Activated naive CD4-positive, alpha-beta T cell treated with anti-CD3 and anti-CD28 coated beads, Interleukin-2, amount 10 ng/mL, durations not matched to agents 7 days and 5 days (primary cell): ENCODE measurements at regions not wholly inside any gene's neighbourhood (a gene's known extent, or its start where the extent isn't known, plus 50 kb on each side); places are given as distances from the start of the nearest gene placed in this dataset.

ENCODE experiments used
- CTCF ChIA-PET: fragments of 350-600 bp; sonication (Branson Sonifier 250); formaldehyde crosslinking; loops from one replicate; lab custom pipeline; 2021; ENCODE audit warnings: antibody characterized with exemption; lab: Charles Lee
- DNase-seq: peaks from one replicate; pipeline ENCODE4 v3.0.0-alpha.2; 2020
- H3K27ac Mint-ChIP-seq: one replicate; pipeline ENCODE4 v1.8.0; 2021; ENCODE audit warnings: mild to moderate bottlenecking, moderate library complexity, mixed read lengths
- H3K27me3 Mint-ChIP-seq: one replicate; pipeline ENCODE4 v1.8.0; 2021; ENCODE audit warnings: mild to moderate bottlenecking, mixed read lengths
- H3K36me3 Mint-ChIP-seq: one replicate; pipeline ENCODE4 v1.8.0; 2021; ENCODE audit warnings: mixed read lengths
- H3K4me1 Mint-ChIP-seq: one replicate; pipeline ENCODE4 v1.8.0; 2021; ENCODE audit warnings: mixed read lengths
- H3K4me3 Mint-ChIP-seq: one replicate; pipeline ENCODE4 v1.8.0; 2021; ENCODE audit warnings: mild to moderate bottlenecking, moderate library complexity, mixed read lengths
- H3K9me3 Mint-ChIP-seq: one replicate; pipeline ENCODE4 v1.8.0; 2021; ENCODE audit warnings: mixed read lengths

DNA sequence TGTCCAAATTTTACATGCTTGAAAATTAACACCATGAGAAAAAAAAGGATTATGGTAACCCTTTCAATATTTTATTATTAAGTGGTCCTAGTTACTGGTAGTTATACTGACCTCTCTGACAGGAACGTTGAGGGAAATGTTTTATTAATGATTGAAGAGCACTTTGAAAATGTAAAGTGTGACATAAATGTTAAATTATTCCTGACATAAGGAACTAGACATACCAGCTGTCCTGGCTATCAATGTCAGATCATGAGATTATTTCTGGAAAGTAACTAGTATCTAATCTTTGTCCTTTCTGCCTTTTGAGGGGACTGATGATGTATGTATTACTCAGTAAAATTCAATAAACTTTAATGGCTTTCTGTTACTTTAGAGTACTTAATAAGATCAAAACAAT lies 1538.5 kb upstream of the CDH6 start:
- Mint-ChIP-seq H3K36me3 (no peaks in the 10 kb centered on the region), H3K27ac (no peak overlapping the region), H3K27me3 (no peaks in the 10 kb centered on the region), H3K9me3 (peaks cover 10% of the 10 kb centered on the region), H3K4me3 (no peak overlapping the region), H3K4me1 (no peaks in the 10 kb centered on the region)
- CTCF ChIA-PET: no interaction called here
- no peak for DNase-seq

DNA sequence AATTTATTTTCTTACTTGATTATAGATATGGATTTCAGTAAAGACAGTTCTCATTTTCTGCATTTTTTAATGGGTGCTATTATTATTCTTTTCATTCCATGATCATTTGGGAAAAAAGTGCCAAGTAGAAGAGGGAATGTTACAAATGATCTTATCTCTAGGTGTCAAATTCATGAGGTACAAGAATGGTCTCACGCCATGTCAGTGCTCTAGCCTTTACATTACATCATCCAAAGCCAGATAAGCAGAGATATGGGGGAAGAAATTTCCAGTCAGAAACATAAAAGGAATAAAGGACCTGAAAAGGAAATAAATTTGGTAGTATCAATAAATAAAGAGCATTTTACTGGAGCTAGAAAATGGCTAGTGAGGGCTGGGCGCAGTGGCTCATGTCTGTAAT lies 1544.2 kb upstream of the CDH6 start:
- Mint-ChIP-seq H3K27me3 (no peaks in the 10 kb centered on the region), H3K27ac (no peak overlapping the region)
- no peak for DNase-seq

DNA sequence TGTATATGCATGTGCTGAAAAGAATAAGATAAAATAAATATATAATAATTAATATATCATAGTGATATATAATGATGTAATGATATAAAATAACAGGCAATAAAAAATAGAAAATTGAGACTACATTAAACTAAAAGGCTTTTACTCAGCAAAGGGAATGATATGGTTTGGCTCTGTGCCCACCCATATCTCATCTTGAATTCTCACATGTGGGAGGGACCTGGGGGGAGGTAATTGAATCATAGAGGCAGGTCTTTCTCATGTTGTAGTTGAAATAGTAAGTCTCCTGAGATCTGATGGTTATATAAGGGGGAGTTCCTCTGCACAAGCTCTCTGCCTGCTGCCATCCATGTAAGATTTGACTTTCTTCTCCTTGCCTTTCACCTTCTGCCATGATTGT lies 1550.9 kb upstream of the CDH6 start:
- Mint-ChIP-seq H3K4me1 (no peaks in the 10 kb centered on the region), H3K27me3 (no peaks in the 10 kb centered on the region), H3K27ac (no peak overlapping the region), H3K36me3 (no peaks in the 10 kb centered on the region), H3K9me3 (peaks cover 8% of the 10 kb centered on the region), H3K4me3 (no peak overlapping the region)
- CTCF ChIA-PET: no interaction called here
- DNase-seq: no peak

More for the DNA sequence above, 1544.2 kb upstream of the CDH6 start:
- H3K9me3 Mint-ChIP-seq: peaks cover 7% of the 10 kb centered on the region
- H3K4me3 Mint-ChIP-seq: no peak overlapping the region
- no peaks in the 10 kb centered on the region for H3K36me3 Mint-ChIP-seq
- no peaks in the 10 kb centered on the region for H3K4me1 Mint-ChIP-seq
- CTCF ChIA-PET: no interaction called here

DNA sequence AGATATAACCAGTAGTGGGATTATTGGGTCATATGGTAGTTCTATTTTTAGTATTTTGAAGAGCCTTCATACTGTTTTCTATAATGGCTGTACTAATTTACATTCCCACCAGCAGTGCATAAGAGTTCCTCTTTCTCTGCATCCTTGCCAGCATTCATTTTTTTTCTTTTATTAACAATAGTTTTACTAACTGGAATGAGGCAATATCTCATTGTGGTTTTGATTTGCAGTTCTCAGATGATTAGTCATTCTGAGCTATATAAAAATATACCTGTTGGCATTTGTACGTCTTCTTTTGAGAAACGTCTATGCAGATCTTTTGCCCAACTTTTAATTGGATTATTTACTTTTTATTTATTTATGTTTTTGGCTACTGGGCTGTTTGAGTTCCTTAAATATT lies 1579.3 kb upstream of the CDH6 start:
- no peak for DNase-seq
- H3K36me3 Mint-ChIP-seq: no peaks in the 10 kb centered on the region
- no peak overlapping the region for H3K4me3 Mint-ChIP-seq
- CTCF ChIA-PET: no interaction called here
- H3K27me3 Mint-ChIP-seq: no peaks in the 10 kb centered on the region
- no peaks in the 10 kb centered on the region for H3K4me1 Mint-ChIP-seq
- H3K9me3 Mint-ChIP-seq: peaks cover 24% of the 10 kb centered on the region
- no peak overlapping the region for H3K27ac Mint-ChIP-seq

DNA sequence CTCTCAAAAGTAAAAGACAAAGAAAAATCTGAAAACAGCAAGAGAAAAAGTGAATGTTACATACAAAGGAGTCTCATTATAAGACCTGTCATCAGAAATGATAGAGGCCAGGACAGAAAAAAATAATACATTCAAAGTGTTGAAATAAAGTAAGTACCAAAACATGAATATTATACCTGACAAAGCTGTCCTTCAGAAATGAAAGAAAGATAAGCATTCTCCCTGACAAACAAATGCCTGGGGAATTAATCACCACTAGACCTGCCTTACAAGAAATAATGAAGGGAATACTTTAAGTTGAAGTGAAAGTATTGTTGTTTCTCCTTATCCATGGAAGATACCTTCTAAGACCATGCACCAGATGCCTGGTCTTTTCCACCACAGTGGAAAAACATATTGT lies 1605.2 kb upstream of the CDH6 start:
- no peak overlapping the region for H3K27ac Mint-ChIP-seq
- H3K27me3 Mint-ChIP-seq: no peaks in the 10 kb centered on the region
- CTCF ChIA-PET: no interaction called here

DNA sequence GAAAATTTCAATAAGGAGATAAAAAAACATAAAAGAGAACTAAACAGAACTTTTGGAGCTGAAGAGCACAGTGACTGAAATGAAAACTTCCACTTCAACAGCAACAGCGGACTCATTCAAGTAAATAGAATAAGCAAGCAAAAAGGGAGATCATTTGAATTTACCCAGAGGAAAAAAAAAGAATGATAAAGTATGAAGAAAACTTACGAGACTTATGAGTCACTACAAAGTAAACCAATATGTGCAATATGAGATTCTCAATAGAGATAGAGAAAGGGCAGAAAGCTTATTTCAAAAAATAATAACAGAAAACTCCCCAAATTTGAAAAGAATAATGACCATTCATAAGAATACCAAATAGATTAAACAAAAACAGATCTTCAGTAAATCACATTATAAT lies 1605.7 kb upstream of the CDH6 start:
- Mint-ChIP-seq H3K27ac (no peak overlapping the region), H3K27me3 (no peaks in the 10 kb centered on the region), H3K4me3 (no peak overlapping the region), H3K4me1 (no peaks in the 10 kb centered on the region), H3K36me3 (no peaks in the 10 kb centered on the region), H3K9me3 (peaks cover 10% of the 10 kb centered on the region)
- CTCF ChIA-PET: no interaction called here
- DNase-seq: no peak

More for the DNA sequence above, 1605.2 kb upstream of the CDH6 start:
- H3K4me1 Mint-ChIP-seq: no peaks in the 10 kb centered on the region
- no peaks in the 10 kb centered on the region for H3K36me3 Mint-ChIP-seq
- no peak overlapping the region for H3K4me3 Mint-ChIP-seq
- DNase-seq: no peak
- peaks cover 10% of the 10 kb centered on the region for H3K9me3 Mint-ChIP-seq

DNA sequence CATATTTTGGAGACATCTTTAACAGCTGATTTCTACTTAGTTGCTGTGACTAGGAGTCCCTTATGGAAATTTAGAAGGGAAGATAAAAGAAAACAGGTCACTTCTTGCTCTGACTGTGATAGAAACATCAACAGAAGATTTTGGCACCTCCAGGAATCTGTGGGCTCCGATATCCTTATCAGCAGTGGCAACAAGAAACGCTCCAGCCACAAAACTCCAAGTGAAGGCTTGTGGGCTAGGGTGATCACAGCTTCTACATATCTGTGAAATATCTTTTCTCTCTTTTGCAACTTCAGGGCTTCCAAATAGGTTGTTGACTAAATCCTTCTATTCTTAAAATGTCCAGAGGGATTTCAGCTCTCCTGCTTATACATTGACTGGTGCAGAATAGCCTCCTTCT lies 1625.5 kb upstream of the CDH6 start:
- no peaks in the 10 kb centered on the region for H3K27me3 Mint-ChIP-seq
- H3K4me3 Mint-ChIP-seq: no peak overlapping the region
- CTCF ChIA-PET: no interaction called here
- DNase-seq: no peak
- H3K27ac Mint-ChIP-seq: no peak overlapping the region
- H3K9me3 Mint-ChIP-seq: peaks cover 8% of the 10 kb centered on the region
- H3K4me1 Mint-ChIP-seq: no peaks in the 10 kb centered on the region
- no peaks in the 10 kb centered on the region for H3K36me3 Mint-ChIP-seq

DNA sequence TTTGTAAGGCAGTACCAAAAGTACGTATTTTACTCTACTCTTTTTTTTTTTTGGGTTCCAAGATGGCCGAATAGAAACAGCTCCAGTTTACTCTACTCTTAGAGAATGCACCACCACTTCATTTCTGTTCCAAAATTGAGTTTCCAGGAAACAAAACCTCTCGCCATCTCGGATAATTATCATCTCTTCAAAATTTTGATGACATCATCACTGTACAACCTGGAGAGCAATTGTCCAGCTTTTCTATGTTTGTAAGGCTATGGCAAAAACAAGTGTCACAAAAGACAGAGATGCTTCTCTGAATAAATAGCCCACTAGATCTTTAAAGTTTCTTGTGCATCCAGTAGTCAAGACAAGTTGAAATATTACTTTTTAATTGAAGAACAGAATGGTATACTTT lies 1631.9 kb upstream of the CDH6 start:
- CTCF ChIA-PET: no interaction called here
- DNase-seq: no peak
- no peaks in the 10 kb centered on the region for H3K4me1 Mint-ChIP-seq
- H3K4me3 Mint-ChIP-seq: no peak overlapping the region
- no peak overlapping the region for H3K27ac Mint-ChIP-seq
- no peaks in the 10 kb centered on the region for H3K36me3 Mint-ChIP-seq
- no peaks in the 10 kb centered on the region for H3K27me3 Mint-ChIP-seq
- no peaks in the 10 kb centered on the region for H3K9me3 Mint-ChIP-seq

DNA sequence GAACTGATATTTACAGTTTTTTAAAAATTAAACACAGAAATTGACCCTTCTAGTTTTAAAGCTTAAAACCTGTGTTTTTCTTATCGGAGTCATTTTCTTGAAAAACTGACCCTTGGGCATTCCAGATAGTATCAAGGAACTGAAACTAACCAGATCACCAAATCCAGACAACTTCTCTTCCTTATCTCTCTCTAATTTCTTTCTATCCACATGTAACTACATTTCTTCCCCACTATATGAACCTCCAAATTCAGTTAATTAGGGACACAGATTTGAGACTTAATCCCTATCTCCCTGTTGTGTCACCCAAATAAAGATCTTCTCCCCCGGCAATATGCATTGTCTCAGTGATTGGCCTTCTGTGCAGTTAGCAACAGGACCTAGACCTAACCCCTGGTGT lies 1643.0 kb upstream of the CDH6 start:
- Mint-ChIP-seq H3K4me3 (no peak overlapping the region), H3K36me3 (no peaks in the 10 kb centered on the region), H3K27me3 (no peaks in the 10 kb centered on the region), H3K27ac (no peak overlapping the region), H3K9me3 (peaks cover 18% of the 10 kb centered on the region), H3K4me1 (no peaks in the 10 kb centered on the region)
- CTCF ChIA-PET: no interaction called here
- DNase-seq: no peak

DNA sequence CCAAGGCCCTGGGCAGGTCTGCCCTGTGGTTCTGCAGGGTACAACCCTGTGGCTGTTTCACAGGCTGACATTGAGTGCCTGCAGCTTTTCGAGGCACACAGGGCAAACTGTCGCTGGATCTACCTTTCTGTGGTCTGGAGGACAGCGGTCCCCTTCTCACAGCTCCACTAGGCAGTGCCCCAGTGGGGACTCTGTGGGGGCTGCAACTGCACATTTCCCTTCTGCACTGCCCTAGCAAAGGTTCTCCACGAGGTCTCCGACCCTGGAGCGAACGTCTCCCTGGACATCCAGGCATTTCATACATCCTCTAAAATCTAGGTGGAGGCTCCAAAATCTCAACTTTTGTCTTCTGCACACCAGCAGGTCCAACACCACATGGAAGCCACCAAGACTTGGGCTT lies 1645.2 kb upstream of the CDH6 start:
- Mint-ChIP-seq H3K27me3 (no peaks in the 10 kb centered on the region), H3K9me3 (peaks cover 22% of the 10 kb centered on the region), H3K27ac (no peak overlapping the region), H3K4me1 (no peaks in the 10 kb centered on the region), H3K36me3 (no peaks in the 10 kb centered on the region), H3K4me3 (no peak overlapping the region)
- CTCF ChIA-PET: no interaction called here
- DNase-seq: no peak

DNA sequence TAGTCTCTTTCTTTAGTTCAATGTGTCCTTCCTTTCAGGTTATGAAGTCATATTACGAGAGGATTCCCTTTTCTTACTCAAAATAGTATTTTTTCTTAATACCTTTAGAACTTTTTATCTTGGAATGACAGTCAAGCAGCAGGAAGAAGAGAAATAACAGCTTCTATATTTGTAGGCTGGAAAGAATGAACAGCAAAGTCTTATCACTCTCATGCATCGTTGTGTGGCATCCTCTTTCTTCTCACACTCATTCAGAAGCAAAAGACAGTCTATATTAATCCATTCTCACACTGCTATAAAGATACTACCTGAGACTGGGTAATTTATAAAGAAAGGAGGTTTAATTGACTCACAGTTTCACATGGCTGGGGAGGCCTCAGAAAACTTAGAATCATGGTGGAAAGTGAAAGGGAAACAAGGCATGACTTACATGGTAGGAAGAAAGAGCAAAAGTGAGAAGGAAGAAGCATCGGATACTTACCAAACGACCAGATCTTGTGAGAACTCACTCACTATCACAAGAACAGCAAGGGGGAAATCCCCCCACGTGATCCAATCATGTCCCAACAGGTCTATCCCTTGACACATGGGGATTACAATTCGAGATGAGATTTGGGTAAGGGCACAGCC lies 1646.1 kb upstream of the CDH6 start:
- CTCF ChIA-PET: no interaction called here
- H3K27me3 Mint-ChIP-seq: no peaks in the 10 kb centered on the region
- no peaks in the 10 kb centered on the region for H3K4me1 Mint-ChIP-seq
- no peak for DNase-seq
- H3K27ac Mint-ChIP-seq: no peak overlapping the region
- H3K4me3 Mint-ChIP-seq: no peak overlapping the region
- no peaks in the 10 kb centered on the region for H3K36me3 Mint-ChIP-seq
- peaks cover 23% of the 10 kb centered on the region for H3K9me3 Mint-ChIP-seq

DNA sequence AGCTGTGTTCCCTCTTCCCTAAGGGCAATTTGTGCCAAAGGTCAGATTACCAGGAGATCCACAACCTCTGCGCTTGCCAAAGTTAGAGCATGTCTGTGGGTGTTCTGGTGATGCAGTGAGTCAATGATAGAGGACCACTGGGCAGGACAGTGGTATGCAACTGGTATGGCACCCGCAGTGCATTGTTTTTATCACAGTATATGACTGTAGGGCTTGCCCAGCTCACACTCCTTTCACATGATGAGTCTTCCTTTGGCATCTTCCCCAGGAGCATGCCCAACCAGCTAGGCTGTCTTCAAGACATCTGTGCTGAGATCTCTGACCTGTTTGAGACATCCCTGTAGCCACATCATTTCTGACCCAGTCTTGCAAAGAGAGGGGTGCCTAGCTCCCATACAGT lies 1650.0 kb upstream of the CDH6 start:
- Mint-ChIP-seq H3K4me1 (no peaks in the 10 kb centered on the region), H3K27me3 (no peaks in the 10 kb centered on the region), H3K27ac (no peak overlapping the region), H3K9me3 (peaks cover 19% of the 10 kb centered on the region), H3K36me3 (no peaks in the 10 kb centered on the region), H3K4me3 (no peak overlapping the region)
- DNase-seq: no peak
- CTCF ChIA-PET: no interaction called here

DNA sequence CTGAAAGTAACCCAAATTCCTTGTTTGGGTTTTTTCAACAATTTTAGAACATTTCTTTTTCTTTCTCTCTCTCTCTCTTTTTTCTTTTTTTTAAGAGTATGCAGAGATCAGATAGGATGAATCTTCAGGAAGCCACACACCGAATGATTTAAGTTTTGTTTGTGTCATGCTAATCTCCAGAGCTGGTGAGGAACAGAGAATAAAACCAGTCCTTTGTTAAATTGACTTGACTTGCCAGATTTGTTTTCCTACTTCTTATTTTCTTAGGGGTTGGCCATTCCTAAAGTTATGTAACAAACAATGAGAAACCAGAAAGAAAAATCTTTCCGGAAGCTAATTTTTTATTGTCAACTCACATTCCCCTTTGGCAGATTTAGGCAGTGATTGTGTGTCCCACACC lies 1669.3 kb upstream of the CDH6 start:
- DNase-seq: no peak
- no peak overlapping the region for H3K27ac Mint-ChIP-seq
- H3K27me3 Mint-ChIP-seq: no peaks in the 10 kb centered on the region
- CTCF ChIA-PET: no interaction called here
- no peaks in the 10 kb centered on the region for H3K36me3 Mint-ChIP-seq
- no peaks in the 10 kb centered on the region for H3K4me1 Mint-ChIP-seq
- H3K9me3 Mint-ChIP-seq: peaks cover 9% of the 10 kb centered on the region
- H3K4me3 Mint-ChIP-seq: no peak overlapping the region

DNA sequence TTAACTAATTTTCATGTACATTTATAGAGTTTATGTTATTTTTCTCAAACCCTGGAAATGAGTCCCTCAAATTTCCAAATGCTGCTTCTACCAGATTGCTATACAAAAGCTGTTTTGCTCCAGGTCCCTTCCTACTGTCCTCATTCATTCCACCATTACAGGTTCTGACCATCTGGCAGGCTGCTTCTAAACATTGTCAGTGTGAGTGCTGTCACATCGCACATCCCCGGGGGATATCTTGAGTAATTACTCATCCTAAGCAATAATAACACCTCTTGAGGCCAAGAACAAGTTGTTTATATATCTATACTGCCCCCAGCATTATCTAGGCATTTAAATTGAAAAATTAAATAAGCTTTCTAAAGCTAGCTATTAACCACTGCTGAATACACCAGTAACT lies 1675.3 kb upstream of the CDH6 start:
- Mint-ChIP-seq H3K36me3 (no peaks in the 10 kb centered on the region), H3K9me3 (peaks cover 5% of the 10 kb centered on the region), H3K4me3 (no peak overlapping the region), H3K4me1 (no peaks in the 10 kb centered on the region), H3K27ac (no peak overlapping the region), H3K27me3 (no peaks in the 10 kb centered on the region)
- no peak for DNase-seq
- CTCF ChIA-PET: no interaction called here

DNA sequence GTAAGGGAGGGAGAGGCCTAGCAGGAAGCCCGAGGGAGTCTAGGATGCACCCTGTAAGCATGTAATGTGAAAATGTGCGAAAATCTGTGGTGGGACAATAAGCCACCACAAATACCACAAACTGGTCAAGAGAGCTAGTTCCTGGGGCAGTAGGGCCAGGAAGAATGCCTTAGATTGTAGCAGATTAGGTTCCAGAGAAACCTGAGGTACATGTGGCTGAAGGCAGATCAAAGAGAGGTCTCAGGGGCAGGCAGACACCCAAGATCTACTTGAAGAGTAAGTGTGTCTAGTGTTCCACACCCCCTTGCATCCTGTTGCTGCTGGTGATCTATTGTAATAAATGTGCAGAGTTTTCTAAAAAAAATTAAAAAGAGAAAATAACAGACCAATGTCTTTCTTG lies 1677.3 kb upstream of the CDH6 start:
- DNase-seq: no peak
- no peaks in the 10 kb centered on the region for H3K36me3 Mint-ChIP-seq
- CTCF ChIA-PET: no interaction called here
- no peaks in the 10 kb centered on the region for H3K4me1 Mint-ChIP-seq
- no peaks in the 10 kb centered on the region for H3K27me3 Mint-ChIP-seq
- no peak overlapping the region for H3K4me3 Mint-ChIP-seq
- peaks cover 5% of the 10 kb centered on the region for H3K9me3 Mint-ChIP-seq
- no peak overlapping the region for H3K27ac Mint-ChIP-seq

DNA sequence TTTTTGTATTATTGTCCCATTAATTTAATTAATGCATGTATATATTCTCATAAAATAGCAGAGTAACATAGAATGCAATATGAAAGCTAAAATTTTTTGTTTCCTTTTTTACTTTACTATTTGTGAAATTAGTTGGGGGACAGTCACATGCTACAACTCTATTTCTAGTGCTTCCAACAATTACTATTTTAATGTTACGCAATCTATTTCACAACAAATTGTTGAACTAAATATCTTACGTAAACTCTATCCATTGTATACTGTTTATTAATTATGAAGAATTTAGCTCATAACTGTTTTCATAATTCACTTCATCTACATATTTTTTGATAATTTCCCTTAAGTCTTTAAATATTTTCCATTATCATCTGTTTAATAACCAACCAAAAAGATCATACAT lies 1685.4 kb upstream of the CDH6 start:
- CTCF ChIA-PET: no interaction called here
- DNase-seq: no peak
- H3K4me3 Mint-ChIP-seq: no peak overlapping the region
- H3K27ac Mint-ChIP-seq: no peak overlapping the region
- no peaks in the 10 kb centered on the region for H3K27me3 Mint-ChIP-seq
- H3K9me3 Mint-ChIP-seq: peaks cover 8% of the 10 kb centered on the region
- no peaks in the 10 kb centered on the region for H3K36me3 Mint-ChIP-seq
- no peaks in the 10 kb centered on the region for H3K4me1 Mint-ChIP-seq
